A673 (cell line): ENCODE measurements at regions not wholly inside any gene's neighbourhood (a gene's known extent, or its start where the extent isn't known, plus 50 kb on each side); places are given as distances from the start of the nearest gene placed in this dataset.

Experiments used
- BruUV-seq: library from RNA; stranded (reverse); fragments of 400-500 nt; replicated peaks from 2 replicates; lab custom pipeline; 2021; lab: Mats Ljungman, UMichigan
- CTCF ChIA-PET: fragments of 300-600 bp; sonication (Branson Sonifier 250); formaldehyde crosslinking; loops from one replicate; lab custom pipeline; 2022; ENCODE audit warnings: antibody characterized with exemption; lab: Charles Lee
- POLR2A ChIA-PET: fragments of 300-600 bp; sonication (Branson Sonifier 250); formaldehyde crosslinking; loops from one replicate; lab custom pipeline; 2022; ENCODE audit warnings: antibody characterized with exemption; ENCODE audit not compliant: low non-redundant PET; lab: Charles Lee
- DNase-seq: peaks from one replicate; pipeline ENCODE4 v3.0.0-alpha.2; 2015; ENCODE audit warnings: low spot score
- H3K27ac ChIP-seq: fragments of 200-600 bp; sonication (generic); 2 replicates; pipeline ENCODE4 v1.5.1; 2016; ENCODE audit warnings: mixed run types, low read depth, mild to moderate bottlenecking, mixed read lengths, antibody characterized with exemption, low read length; ENCODE audit not compliant: poor library complexity, severe bottlenecking
- H3K27me3 ChIP-seq: fragments of 200-600 bp; sonication (generic); replicated peaks from 2 replicates; pipeline ENCODE4 v1.6.1; 2017; ENCODE audit warnings: mixed run types, low read depth, mild to moderate bottlenecking, mixed read lengths, antibody characterized with exemption, low read length; ENCODE audit not compliant: insufficient read depth, poor library complexity
- H3K36me3 ChIP-seq: fragments of 200-600 bp; sonication (generic); 2 replicates; pipeline ENCODE4 v1.6.1; 2016; ENCODE audit warnings: mixed run types, mild to moderate bottlenecking, mixed read lengths, antibody characterized with exemption, low read length; ENCODE audit not compliant: insufficient read depth, poor library complexity, severe bottlenecking
- H3K4me1 ChIP-seq: fragments of 200-600 bp; sonication (generic); 2 replicates; pipeline ENCODE4 v1.6.1; 2017; ENCODE audit warnings: mixed run types, mild to moderate bottlenecking, mixed read lengths, antibody characterized with exemption, low read length; ENCODE audit not compliant: insufficient read depth, poor library complexity, severe bottlenecking
- H3K4me3 ChIP-seq: fragments of 200-600 bp; sonication (generic); 2 replicates; pipeline ENCODE4 v1.5.1; 2016; ENCODE audit warnings: low read depth, mixed run types, mild to moderate bottlenecking, mixed read lengths, low read length; ENCODE audit not compliant: poor library complexity, severe bottlenecking
- H3K9me3 ChIP-seq: fragments of 200-600 bp; sonication (generic); 2 replicates; pipeline ENCODE4 v1.6.1; 2016; ENCODE audit warnings: mixed run types, low read depth, mild to moderate bottlenecking, mixed read lengths, antibody characterized with exemption, low read length; ENCODE audit not compliant: poor library complexity, severe bottlenecking
- EZH2 ChIP-seq: fragments of 200-600 bp; sonication (generic); IDR thresholded peaks from 2 replicates; pipeline ENCODE4 v1.6.1; 2017; ENCODE audit warnings: borderline replicate concordance, low read depth, mild to moderate bottlenecking, mixed read lengths, antibody characterized with exemption, low read length; ENCODE audit not compliant: poor library complexity, severe bottlenecking
- intact Hi-C: fragments of 100-400 bp; cut with micrococcal nuclease; formaldehyde crosslinking; loops from one replicate; pipeline ENCODE4 v1.10.0; 2022; ENCODE audit not compliant: unreplicated experiment
- TF ChIP-seq, protein P1 (sequence below): fragments of 300-800, 200-600 bp; sonication (generic); conservative IDR thresholded peaks from 2 replicates; pipeline ENCODE4 v1.5.1; 2017; ENCODE audit warnings: low read depth, mild to moderate bottlenecking, antibody characterized with exemption, low read length, moderate library complexity, mixed read lengths

- Histone ChIP-seq H3K36me3 (no peaks in the 10 kb centered on the region), H3K9me3 (no peaks in the 10 kb centered on the region), H3K4me1 (no peaks in the 10 kb centered on the region), H3K27ac (no peak overlapping the region), H3K27me3 (no peaks in the 10 kb centered on the region), H3K4me3 (no peak overlapping the region)
- POLR2A ChIA-PET, result no interaction called here
- DNase-seq, result no peak
- no TSS peak for BruUV-seq
- CTCF ChIA-PET, result no interaction called here
- TF ChIP-seq EZH2, result no peak
- TF ChIP-seq, protein P1, sequence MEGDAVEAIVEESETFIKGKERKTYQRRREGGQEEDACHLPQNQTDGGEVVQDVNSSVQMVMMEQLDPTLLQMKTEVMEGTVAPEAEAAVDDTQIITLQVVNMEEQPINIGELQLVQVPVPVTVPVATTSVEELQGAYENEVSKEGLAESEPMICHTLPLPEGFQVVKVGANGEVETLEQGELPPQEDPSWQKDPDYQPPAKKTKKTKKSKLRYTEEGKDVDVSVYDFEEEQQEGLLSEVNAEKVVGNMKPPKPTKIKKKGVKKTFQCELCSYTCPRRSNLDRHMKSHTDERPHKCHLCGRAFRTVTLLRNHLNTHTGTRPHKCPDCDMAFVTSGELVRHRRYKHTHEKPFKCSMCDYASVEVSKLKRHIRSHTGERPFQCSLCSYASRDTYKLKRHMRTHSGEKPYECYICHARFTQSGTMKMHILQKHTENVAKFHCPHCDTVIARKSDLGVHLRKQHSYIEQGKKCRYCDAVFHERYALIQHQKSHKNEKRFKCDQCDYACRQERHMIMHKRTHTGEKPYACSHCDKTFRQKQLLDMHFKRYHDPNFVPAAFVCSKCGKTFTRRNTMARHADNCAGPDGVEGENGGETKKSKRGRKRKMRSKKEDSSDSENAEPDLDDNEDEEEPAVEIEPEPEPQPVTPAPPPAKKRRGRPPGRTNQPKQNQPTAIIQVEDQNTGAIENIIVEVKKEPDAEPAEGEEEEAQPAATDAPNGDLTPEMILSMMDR, result no peak
- intact Hi-C loops, result no loop called here
Measured at GRCh38 chr10:108500396-108500795, 1335.9 kb upstream of the SORCS1 start.

GRCh38 chr10:108496106-108496505, 1331.6 kb upstream of the SORCS1 start:
- no peak for DNase-seq
- Histone ChIP-seq H3K36me3 (no peaks in the 10 kb centered on the region), H3K27ac (no peak overlapping the region), H3K9me3 (no peaks in the 10 kb centered on the region), H3K27me3 (no peaks in the 10 kb centered on the region), H3K4me1 (no peaks in the 10 kb centered on the region), H3K4me3 (no peak overlapping the region)
- TF ChIP-seq, protein P1, result no peak
- TF ChIP-seq EZH2, result no peak
- intact Hi-C loops, result no loop called here
- POLR2A ChIA-PET, result no interaction called here
- CTCF ChIA-PET, result no interaction called here
- no TSS peak for BruUV-seq

DNA sequence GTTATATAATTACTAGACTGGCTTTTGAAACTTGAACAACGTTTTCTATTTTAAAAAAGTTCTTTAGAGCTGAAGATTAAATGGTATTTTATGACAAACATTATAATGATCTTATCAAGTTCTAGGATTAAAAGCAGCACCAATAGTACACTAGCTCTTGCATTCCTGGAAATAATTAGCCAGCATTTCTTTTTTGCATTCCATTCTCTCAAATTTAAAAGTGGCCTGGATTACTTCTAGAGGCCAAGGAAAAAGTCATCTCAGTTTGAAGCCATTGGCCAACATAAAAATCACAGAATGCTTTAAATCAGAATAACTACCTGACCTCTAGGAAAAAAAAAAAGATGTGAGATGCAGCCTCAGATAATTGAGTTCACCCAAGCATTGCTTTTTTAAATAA, 1326.4 kb upstream of the SORCS1 start:
- DNase-seq, result no peak
- Histone ChIP-seq H3K4me3 (no peak overlapping the region), H3K9me3 (no peaks in the 10 kb centered on the region), H3K27me3 (no peaks in the 10 kb centered on the region), H3K36me3 (no peaks in the 10 kb centered on the region), H3K4me1 (no peaks in the 10 kb centered on the region), H3K27ac (no peak overlapping the region)
- POLR2A ChIA-PET, result no interaction called here
- CTCF ChIA-PET, result no interaction called here
- TF ChIP-seq, protein P1, result no peak
- TF ChIP-seq EZH2, result no peak
- BruUV-seq, result no TSS peak
- intact Hi-C loops, result no loop called here
